HCT116 (cell line): ENCODE measurements at regions not wholly inside any gene's neighbourhood (a gene's known extent, or its start where the extent isn't known, plus 50 kb on each side); places are given as distances from the start of the nearest gene placed in this dataset.

Experiments used
- ATAC-seq: fragments of 200-7000 bp; cut with Tn5 transposase; 2 replicates; pipeline ENCODE4 v1.9.1; 2020; ENCODE audit warnings: mild to moderate bottlenecking, moderate library complexity
- BruUV-seq: library from RNA; stranded (reverse); fragments of 400-500 nt; replicated peaks from 2 replicates; lab custom pipeline; 2021; lab: Mats Ljungman, UMichigan
- CTCF ChIA-PET: fragments of 300-600 bp; sonication (Branson Sonifier 250); formaldehyde crosslinking; loops from one replicate; lab custom pipeline; 2021; ENCODE audit warnings: antibody characterized with exemption; lab: Charles Lee
- POLR2A ChIA-PET: fragments of 300-600, 350-600 bp; sonication (Branson Sonifier 250); formaldehyde crosslinking; loops from one replicate; lab custom pipeline; 2021; ENCODE audit warnings: antibody characterized with exemption; lab: Charles Lee
- RAD21 ChIA-PET, 2 experiments: fragments of 300-600 bp; sonication (Branson Sonifier 250); formaldehyde crosslinking; loops; one replicate each; lab custom pipeline; 2023; ENCODE audit warnings: low total read pairs in 2 of 2; ENCODE audit not compliant: uncharacterized antibody in 2 of 2, unreplicated experiment in 2 of 2, low non-redundant PET in 1 of 2; lab: Charles Lee
- DNase-seq: peaks from one replicate; pipeline ENCODE4 v3.0.0-alpha.2; 2010; ENCODE audit warnings: low read depth, low spot score
- H2AFZ ChIP-seq: fragments of 200-600 bp; shearing (Covaris generic), sonication (generic); 2 replicates; pipeline ENCODE4 v1.6.1; 2017; ENCODE audit warnings: low read depth, mixed run types, mixed read lengths, antibody characterized with exemption, low read length; ENCODE audit not compliant: poor library complexity, severe bottlenecking
- H3K27ac ChIP-seq: 2 replicates; pipeline ENCODE4 v1.5.1; 2012; ENCODE audit warnings: low read depth, low read length
- H3K27me3 ChIP-seq: fragments of 200-600 bp; sonication (generic); 2 replicates; pipeline ENCODE4 v1.6.1; 2016; ENCODE audit warnings: mixed run types, low read length, mixed read lengths; ENCODE audit not compliant: insufficient read depth
- H3K36me3 ChIP-seq, 2 experiments: fragments of 200-500 bp in 1 of 2; fragments of 200-600 bp in 1 of 2; sonication (Bioruptor generic) in 1 of 2; sonication (generic) in 1 of 2; 2 replicates each; pipeline versions ENCODE4 v1.5.1 to v1.6.1; 2014 to 2016; ENCODE audit warnings: low read length in 2 of 2, inconsistent platforms in 1 of 2, mixed read lengths in 1 of 2, mixed run types in 1 of 2; ENCODE audit not compliant: insufficient read depth in 2 of 2, control insufficient read depth in 1 of 2
- H3K4me1 ChIP-seq, 2 experiments: fragments of 200-600 bp in 1 of 2; sonication (generic) in 1 of 2; 2 replicates each; pipeline versions ENCODE4 v1.5.1 to v1.6.1; 2012 to 2017; ENCODE audit warnings: low read length in 2 of 2, inconsistent platforms in 1 of 2, mild to moderate bottlenecking in 1 of 2, mixed read lengths in 1 of 2, mixed run types in 1 of 2, moderate library complexity in 1 of 2; ENCODE audit not compliant: insufficient read depth in 2 of 2, control insufficient read depth in 1 of 2
- H3K4me2 ChIP-seq: fragments of 200-600 bp; sonication (generic); 2 replicates; pipeline ENCODE4 v1.6.1; 2017; ENCODE audit warnings: mixed run types, low read length, mixed read lengths
- H3K4me3 ChIP-seq, 2 experiments: fragments of 200-600 bp in 1 of 2; sonication (generic) in 1 of 2; replicated peaks in 1 of 2; 2 replicates each; pipeline ENCODE4 v1.5.1; 2011 to 2016; ENCODE audit warnings: low read length in 2 of 2, control low read depth in 1 of 2, low read depth in 1 of 2, mild to moderate bottlenecking in 1 of 2, mixed read lengths in 1 of 2, mixed run types in 1 of 2
- H3K79me2 ChIP-seq: fragments of 200-600 bp; sonication (generic); 2 replicates; pipeline ENCODE4 v1.6.1; 2017; ENCODE audit warnings: mild to moderate bottlenecking, mixed run types, low read length, moderate library complexity, mixed read lengths; ENCODE audit not compliant: insufficient read depth
- H3K9ac ChIP-seq: fragments of 200-600 bp; sonication (generic); 2 replicates; pipeline ENCODE4 v1.6.1; 2016; ENCODE audit warnings: low read length, mixed read lengths
- H3K9me2 ChIP-seq: fragments of 200-600 bp; sonication (generic), shearing (Covaris generic); 2 replicates; pipeline ENCODE4 v1.6.1; 2017; ENCODE audit warnings: mixed run types, mild to moderate bottlenecking, moderate library complexity; ENCODE audit not compliant: insufficient read depth
- H3K9me3 ChIP-seq, 2 experiments: fragments of 200-500 bp in 1 of 2; fragments of 200-600 bp in 1 of 2; sonication (Bioruptor generic) in 1 of 2; sonication (generic) in 1 of 2; 2 replicates each; pipeline ENCODE4 v1.6.1; 2014 to 2017; ENCODE audit warnings: low read length in 2 of 2, mixed read lengths in 2 of 2, inconsistent platforms in 1 of 2, low read depth in 1 of 2, mild to moderate bottlenecking in 1 of 2, mixed run types in 1 of 2, moderate library complexity in 1 of 2; ENCODE audit not compliant: control insufficient read depth in 1 of 2, insufficient read depth in 1 of 2
- H4K20me1 ChIP-seq: fragments of 200-600 bp; sonication (generic), shearing (Covaris generic); 2 replicates; pipeline ENCODE4 v1.6.1; 2017; ENCODE audit warnings: mixed run types, mild to moderate bottlenecking, moderate library complexity; ENCODE audit not compliant: insufficient read depth
- ATF3 ChIP-seq: IDR thresholded peaks from 2 replicates; pipeline ENCODE4 v1.6.1; 2012
- CBX3 ChIP-seq: IDR thresholded peaks from 2 replicates; pipeline ENCODE4 v1.6.1; 2012; ENCODE audit warnings: low read depth
- CEBPB ChIP-seq: IDR thresholded peaks from 2 replicates; pipeline ENCODE4 v1.6.1; 2012; ENCODE audit warnings: low read depth
- CTCF ChIP-seq, 3 experiments: fragments of 200-600 bp in 1 of 3; sonication (generic) in 1 of 3; IDR thresholded peaks in 2 of 3; conservative IDR thresholded peaks in 1 of 3; 2 replicates each; pipeline ENCODE4 v1.5.1; 2012 to 2017; ENCODE audit warnings: low read depth in 2 of 3, low read length in 2 of 3, antibody characterized with exemption in 1 of 3, borderline replicate concordance in 1 of 3, control low read depth in 1 of 3, mild to moderate bottlenecking in 1 of 3, mixed read lengths in 1 of 3, mixed run types in 1 of 3, moderate library complexity in 1 of 3; ENCODE audit not compliant: insufficient read depth in 1 of 3
- EGR1 ChIP-seq: IDR thresholded peaks from 2 replicates; pipeline ENCODE4 v1.6.1; 2012; ENCODE audit warnings: low read depth
- ELF1 ChIP-seq: IDR thresholded peaks from 2 replicates; pipeline ENCODE4 v1.6.1; 2012; ENCODE audit warnings: low read depth, borderline replicate concordance
- EZH2 ChIP-seq: fragments of 200-600 bp; sonication (generic); IDR thresholded peaks from 2 replicates; pipeline ENCODE4 v1.6.1; 2017; ENCODE audit warnings: antibody characterized with exemption, mixed run types
- EZH2phosphoT487 ChIP-seq: fragments of 200-600 bp; IDR thresholded peaks from 2 replicates; pipeline ENCODE4 v1.6.1; 2018; ENCODE audit warnings: antibody characterized with exemption, borderline replicate concordance
- FOSL1 ChIP-seq: IDR thresholded peaks from 2 replicates; pipeline ENCODE4 v1.6.1; 2012; ENCODE audit warnings: low read depth
- JUND ChIP-seq: IDR thresholded peaks from 2 replicates; pipeline ENCODE4 v1.6.1; 2012
- MAX ChIP-seq: IDR thresholded peaks from 2 replicates; pipeline ENCODE4 v1.6.1; 2012
- POLR2A ChIP-seq: IDR thresholded peaks from 2 replicates; pipeline ENCODE4 v1.7.0; 2011; ENCODE audit warnings: borderline replicate concordance; ENCODE audit not compliant: insufficient read depth, insufficient read length; ENCODE audit errors: extremely low read depth
- RAD21 ChIP-seq: IDR thresholded peaks from 2 replicates; pipeline ENCODE4 v1.6.1; 2012; ENCODE audit warnings: low read depth, mild to moderate bottlenecking
- REST ChIP-seq: IDR thresholded peaks from 2 replicates; pipeline ENCODE4 v1.6.1; 2012; ENCODE audit warnings: low read depth
- SIN3A ChIP-seq: IDR thresholded peaks from 2 replicates; pipeline ENCODE4 v1.6.1; 2012; ENCODE audit warnings: low read depth
- SP1 ChIP-seq: IDR thresholded peaks from 2 replicates; pipeline ENCODE4 v1.6.1; 2012; ENCODE audit warnings: low read depth
- TCF7L2 ChIP-seq: IDR thresholded peaks from 2 replicates; pipeline ENCODE4 v1.7.0; 2011; ENCODE audit warnings: borderline replicate concordance, inconsistent platforms; ENCODE audit not compliant: insufficient read depth, insufficient read length; ENCODE audit errors: extremely low read depth
- YY1 ChIP-seq: IDR thresholded peaks from 2 replicates; pipeline ENCODE4 v1.6.1; 2011; ENCODE audit warnings: low read length, low read depth, moderate library complexity, mild to moderate bottlenecking; ENCODE audit not compliant: insufficient replicate concordance; ENCODE audit errors: extremely low read depth
- ZBTB33 ChIP-seq: IDR thresholded peaks from 2 replicates; pipeline ENCODE4 v1.6.1; 2011; ENCODE audit warnings: mild to moderate bottlenecking, low read length, moderate library complexity; ENCODE audit not compliant: insufficient replicate concordance; ENCODE audit errors: extremely low read depth
- ZFX ChIP-seq: fragments of 450-650 bp; IDR thresholded peaks from 2 replicates; pipeline ENCODE4 v1.6.1; 2017
- intact Hi-C: fragments of 100-400 bp; cut with micrococcal nuclease; formaldehyde crosslinking; loops from 2 replicates; pipeline ENCODE4 v1.10.0; 2022

- POLR2A ChIA-PET = no interaction called here
- H2AFZ ChIP-seq = no peak overlapping the region
- no peak for ATAC-seq
These were observed 149.8 kb upstream of the IQSEC1 start for GRCh38 chr3:13222891-13223573.

More at GRCh38 chr3:13222891-13223573, 149.8 kb upstream of the IQSEC1 start:
- CTCF ChIA-PET = no interaction called here
- BruUV-seq = no TSS peak
- H4K20me1 ChIP-seq = no peaks in the 10 kb centered on the region
- H3K79me2 ChIP-seq = no peaks in the 10 kb centered on the region
- no peak overlapping the region for H3K9ac ChIP-seq
- intact Hi-C loops = no loop called here
- no peaks in the 10 kb centered on the region for H3K9me2 ChIP-seq
- DNase-seq = no peak
- H3K4me3 ChIP-seq = no peak overlapping the region
- no peak overlapping the region for H3K4me2 ChIP-seq
- no peaks in the 10 kb centered on the region for H3K36me3 ChIP-seq
- no peaks in the 10 kb centered on the region for H3K9me3 ChIP-seq
- no peaks in the 10 kb centered on the region for H3K27me3 ChIP-seq
- H3K27ac ChIP-seq = no peak overlapping the region
- RAD21 ChIA-PET = no interaction called here
- no peak for TF ChIP-seq SP1
- no peak for TF ChIP-seq ZBTB33
- TF ChIP-seq YY1 = no peak
- TF ChIP-seq RAD21 = no peak
- TF ChIP-seq CEBPB = no peak
- TF ChIP-seq ZFX = no peak
- TF ChIP-seq SIN3A = no peak
- no peak for TF ChIP-seq EGR1
- TF ChIP-seq TCF7L2 = no peak
- no peak for TF ChIP-seq ATF3
- no peak for TF ChIP-seq ELF1
- TF ChIP-seq EZH2 = no peak
- TF ChIP-seq CTCF (IDR thresholded peaks at IDR 0.05 in 2 of 3, conservative IDR thresholded peaks at IDR 0.05 in 1 of 3; ENCODE audit: borderline replicate concordance in 1 of 3, insufficient read depth in 1 of 3, low read depth in 2 of 3, low read length in 2 of 3) = no peak
- TF ChIP-seq EZH2phosphoT487 = no peak
- TF ChIP-seq JUND = no peak
- TF ChIP-seq REST = no peak
- no peak for TF ChIP-seq MAX
- TF ChIP-seq FOSL1 = no peak
- TF ChIP-seq POLR2A = no peak
- no peak for TF ChIP-seq CBX3
- H3K4me1 ChIP-seq = peaks cover 7 to 24% of the 10 kb centered on the region in 2 experiments
